ENCODE measurements at regions not wholly inside any gene's neighbourhood (a gene's known extent, or its start where the extent isn't known, plus 50 kb on each side); places are given as distances from the start of the nearest gene placed in this dataset.

GRCh38 chrY:21003059-21003458, 247.2 kb downstream of the RPS4Y2 start:
- Histone ChIP-seq H3K36me3 (replicated peaks in 1 of 2; ENCODE audit: insufficient read depth in 1 of 2, low read depth in 2 of 2) (no peaks in the 10 kb centered on the region), H3K9me3 (no peaks in the 10 kb centered on the region), H3K27ac (no peak overlapping the region), H3K27me3 (no peaks in the 10 kb centered on the region), H3K4me1 (no peaks in the 10 kb centered on the region), H3K4me3 (no peak overlapping the region)
- 47 to 61% methylated on average over 2 of the region's 2 CpGs for WGBS, 2 donors
- TF ChIP-seq POLR2A (IDR thresholded peaks at IDR 0.05) (no peak), CTCF (IDR thresholded peaks at IDR 0.05) (no peak)
- ATAC-seq (no peak), DNase-seq (no peak)
- intact Hi-C loops (cut with DNase I) = no loop called here

GRCh38 chrY:21005531-21005930, 249.6 kb downstream of the RPS4Y2 start:
- Histone ChIP-seq H3K9me3 (no peaks in the 10 kb centered on the region), H3K4me3 (no peak overlapping the region), H3K27ac (no peak overlapping the region), H3K27me3 (no peaks in the 10 kb centered on the region), H3K4me1 (no peaks in the 10 kb centered on the region), H3K36me3 (replicated peaks in 1 of 2; ENCODE audit: insufficient read depth in 1 of 2, low read depth in 2 of 2) (no peaks in the 10 kb centered on the region)
- no peak for ATAC-seq
- intact Hi-C loops (cut with DNase I) = no loop called here
- TF ChIP-seq POLR2A (IDR thresholded peaks at IDR 0.05) (no peak), CTCF (IDR thresholded peaks at IDR 0.05) (no peak)
- no peak for DNase-seq

GRCh38 chrY:21021811-21022210, 265.9 kb downstream of the RPS4Y2 start:
- H3K4me1 ChIP-seq = no peaks in the 10 kb centered on the region
- no peaks in the 10 kb centered on the region for H3K36me3 ChIP-seq (replicated peaks in 1 of 2; ENCODE audit: insufficient read depth in 1 of 2, low read depth in 2 of 2)
- intact Hi-C loops (cut with DNase I) = no loop called here
- no peaks in the 10 kb centered on the region for H3K27me3 ChIP-seq
- H3K9me3 ChIP-seq = no peaks in the 10 kb centered on the region
- H3K4me3 ChIP-seq = no peak overlapping the region
- no peak for ATAC-seq
- peak in 2 of 4 donors; percentile 3 to 5 for DNase-seq
- no peak overlapping the region for H3K27ac ChIP-seq
- no peak for TF ChIP-seq POLR2A (IDR thresholded peaks at IDR 0.05)
- no peak for TF ChIP-seq CTCF (IDR thresholded peaks at IDR 0.05)
- 32 to 49% methylated on average over 2 to 3 of the region's 3 CpGs for WGBS, 2 donors

- H3K9me3 ChIP-seq = no peaks in the 10 kb centered on the region
- no peak overlapping the region for H3K27ac ChIP-seq
- H3K4me3 ChIP-seq = no peak overlapping the region
- no peaks in the 10 kb centered on the region for H3K27me3 ChIP-seq
- H3K36me3 ChIP-seq (replicated peaks in 1 of 2; ENCODE audit: insufficient read depth in 1 of 2, low read depth in 2 of 2) = no peaks in the 10 kb centered on the region
- 52 to 71% methylated on average over 2 to 3 of the region's 3 CpGs for WGBS, 2 donors
- DNase-seq (no peak), ATAC-seq (no peak)
- intact Hi-C loops (cut with DNase I) = no loop called here
- TF ChIP-seq CTCF (IDR thresholded peaks at IDR 0.05) = no peak
- no peak for TF ChIP-seq POLR2A (IDR thresholded peaks at IDR 0.05)
- H3K4me1 ChIP-seq = no peaks in the 10 kb centered on the region
Measured at GRCh38 chrY:21022326-21023044, 266.6 kb downstream of the RPS4Y2 start.

GRCh38 chrY:21023906-21024305, 268.0 kb downstream of the RPS4Y2 start:
- Histone ChIP-seq H3K4me3 (no peak overlapping the region), H3K27ac (no peak overlapping the region), H3K36me3 (replicated peaks in 1 of 2; ENCODE audit: insufficient read depth in 1 of 2, low read depth in 2 of 2) (no peaks in the 10 kb centered on the region), H3K4me1 (no peaks in the 10 kb centered on the region), H3K9me3 (no peaks in the 10 kb centered on the region), H3K27me3 (no peaks in the 10 kb centered on the region)
- DNase-seq (no peak), ATAC-seq (no peak)
- WGBS, 2 donors = 24 to 30% methylated on average over 3 of the region's 3 CpGs
- TF ChIP-seq POLR2A (IDR thresholded peaks at IDR 0.05) (no peak), CTCF (IDR thresholded peaks at IDR 0.05) (no peak)
- intact Hi-C loops (cut with DNase I) = no loop called here
